HG03439 (cell line): ENCODE measurements at regions not wholly inside any gene's neighbourhood (a gene's known extent, or its start where the extent isn't known, plus 50 kb on each side); places are given as distances from the start of the nearest gene placed in this dataset.
"Not testable (repeated sequence)": the region's sequence is repeated elsewhere in the genome, so short reads cannot be mapped to it uniquely, and the experiment has no call there.

Source experiments
- ATAC-seq: cut with Tn5 transposase; IDR thresholded peaks from one replicate; pipeline ENCODE4 v1.9.1; 2021; ENCODE audit warnings: mild to moderate bottlenecking, moderate library complexity; ENCODE audit not compliant: unreplicated experiment

DNA sequence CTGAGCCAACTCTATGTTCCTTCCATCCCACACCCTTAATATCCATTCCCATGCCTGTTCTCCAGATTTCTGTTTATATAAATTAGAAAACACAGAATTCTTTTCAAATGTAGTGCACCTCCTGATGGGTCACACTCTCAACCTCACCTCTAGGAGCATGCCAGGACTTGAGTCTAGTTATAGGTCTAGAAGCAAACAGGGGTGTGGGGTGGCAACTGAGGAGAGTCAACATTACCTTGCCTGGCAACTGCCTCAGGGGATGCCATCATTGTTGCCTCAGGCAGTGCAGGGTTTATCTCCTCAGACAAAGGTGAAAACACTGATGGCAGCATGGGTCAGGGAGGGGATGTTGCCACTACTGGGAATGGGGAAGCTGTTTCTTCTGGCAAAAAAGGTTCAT, 181.0 kb upstream of the IPO5 start:
- not testable (repeated sequence) for ATAC-seq

DNA sequence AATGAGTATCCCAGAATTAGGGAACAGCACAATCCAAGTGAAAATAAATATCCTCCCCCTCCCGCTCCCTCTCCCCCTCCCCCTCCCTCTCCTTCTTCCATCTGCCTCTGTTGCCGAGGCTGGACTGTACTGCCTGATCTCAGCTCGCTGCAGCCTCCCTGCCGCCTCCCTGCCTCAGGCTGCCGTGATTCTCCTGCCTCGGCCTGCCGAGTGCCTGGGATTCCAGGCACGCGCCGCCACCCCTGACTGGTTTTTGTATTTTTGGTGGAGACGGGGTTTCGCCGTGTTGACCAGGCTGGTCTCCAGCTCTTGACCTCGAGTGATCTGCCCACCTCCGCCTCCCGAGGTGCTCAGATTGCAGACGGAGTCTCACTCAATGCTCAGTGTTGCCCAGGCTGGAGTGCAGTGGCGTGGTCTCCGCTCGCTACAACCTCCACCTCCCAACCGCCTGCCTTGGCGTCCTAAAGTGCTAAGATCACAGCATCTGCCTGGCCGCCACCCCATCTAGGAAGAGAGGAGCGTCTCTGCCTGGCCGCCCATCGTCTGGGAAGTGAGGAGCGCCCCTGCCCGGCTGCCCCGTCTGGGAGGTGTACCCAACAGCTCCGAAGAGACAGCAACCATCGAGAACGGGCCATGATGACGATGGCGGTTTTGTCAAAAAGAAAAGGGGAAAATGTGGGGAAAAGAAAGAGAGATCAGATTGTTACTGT, 178.9 kb upstream of the IPO5 start:
- ATAC-seq, result not testable (repeated sequence)

DNA sequence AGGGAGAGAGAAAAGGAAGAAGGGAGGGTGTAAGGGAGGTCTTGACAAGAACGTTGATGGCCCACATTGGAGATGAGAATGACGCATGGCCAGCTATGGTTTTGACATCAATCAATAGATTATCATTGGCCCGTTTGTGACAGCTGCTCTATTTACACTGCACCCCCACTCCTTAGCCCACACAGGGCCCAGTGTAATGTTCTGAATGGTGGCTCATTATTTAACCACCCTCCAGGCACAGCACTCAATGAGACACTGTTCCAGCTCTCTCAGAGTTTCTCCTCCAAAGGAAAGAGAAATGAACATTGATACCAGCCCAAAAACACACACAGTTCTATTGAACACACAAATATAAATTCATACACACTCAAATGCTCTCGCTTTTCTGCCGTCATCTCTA, 173.0 kb upstream of the IPO5 start:
- ATAC-seq, result no peak

DNA sequence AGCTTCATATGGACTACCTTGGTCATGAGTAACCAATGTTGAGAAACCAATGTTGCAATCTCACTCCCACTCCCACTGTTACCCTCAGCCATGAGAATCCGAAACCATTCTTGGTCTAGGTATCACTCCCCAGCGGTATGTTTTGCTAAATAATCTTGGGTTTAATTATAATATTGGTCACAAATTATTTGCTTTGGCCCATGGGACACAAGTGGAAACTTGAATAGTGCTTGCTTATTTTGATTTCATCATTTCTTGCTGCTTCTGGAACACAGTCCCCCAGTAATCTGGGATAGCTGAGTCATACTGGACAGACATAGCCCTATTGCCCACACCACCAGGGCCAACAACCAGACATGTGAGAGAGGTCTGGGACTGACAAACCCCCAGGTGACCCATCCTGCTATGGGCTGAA, 171.6 kb upstream of the IPO5 start:
- no peak for ATAC-seq

DNA sequence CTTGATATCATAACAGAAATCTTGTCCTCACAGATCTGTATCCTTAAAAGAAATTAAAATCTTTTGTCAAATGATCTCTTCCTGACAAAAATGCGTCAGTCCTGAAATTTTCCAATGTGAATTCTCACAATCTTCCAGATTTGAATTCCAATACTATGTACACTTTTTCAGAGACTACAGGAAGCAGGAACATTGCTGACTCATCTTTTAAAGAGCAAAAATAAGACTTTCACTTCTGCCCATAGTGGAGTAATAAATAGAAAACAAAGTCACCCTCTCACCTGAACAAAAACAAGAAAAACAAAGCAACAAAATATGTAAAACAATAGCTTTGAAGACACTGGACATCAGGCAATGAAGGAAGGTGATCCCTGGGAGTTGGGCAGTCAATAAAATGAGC, 167.0 kb upstream of the IPO5 start:
- ATAC-seq, result no peak

DNA sequence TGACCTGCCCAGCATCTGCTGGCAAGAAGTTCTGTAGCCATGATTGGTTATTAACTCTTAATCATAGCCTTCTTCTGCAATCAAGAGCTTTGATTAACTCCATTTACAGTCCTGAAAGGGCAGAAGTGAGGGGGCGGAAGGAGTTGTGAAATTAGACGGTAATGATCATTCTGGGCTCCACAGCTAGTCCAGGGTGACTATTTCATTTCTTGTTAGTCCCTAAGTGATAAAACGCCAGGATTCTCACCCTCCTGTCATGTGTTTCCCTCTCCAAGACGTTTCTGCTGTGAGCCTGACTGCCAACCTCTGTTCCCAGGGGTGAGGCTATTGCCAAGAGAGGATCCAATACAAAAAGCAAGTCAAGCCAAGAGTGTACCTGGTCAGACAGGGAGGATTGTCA, 155.9 kb upstream of the IPO5 start:
- ATAC-seq, result no peak

DNA sequence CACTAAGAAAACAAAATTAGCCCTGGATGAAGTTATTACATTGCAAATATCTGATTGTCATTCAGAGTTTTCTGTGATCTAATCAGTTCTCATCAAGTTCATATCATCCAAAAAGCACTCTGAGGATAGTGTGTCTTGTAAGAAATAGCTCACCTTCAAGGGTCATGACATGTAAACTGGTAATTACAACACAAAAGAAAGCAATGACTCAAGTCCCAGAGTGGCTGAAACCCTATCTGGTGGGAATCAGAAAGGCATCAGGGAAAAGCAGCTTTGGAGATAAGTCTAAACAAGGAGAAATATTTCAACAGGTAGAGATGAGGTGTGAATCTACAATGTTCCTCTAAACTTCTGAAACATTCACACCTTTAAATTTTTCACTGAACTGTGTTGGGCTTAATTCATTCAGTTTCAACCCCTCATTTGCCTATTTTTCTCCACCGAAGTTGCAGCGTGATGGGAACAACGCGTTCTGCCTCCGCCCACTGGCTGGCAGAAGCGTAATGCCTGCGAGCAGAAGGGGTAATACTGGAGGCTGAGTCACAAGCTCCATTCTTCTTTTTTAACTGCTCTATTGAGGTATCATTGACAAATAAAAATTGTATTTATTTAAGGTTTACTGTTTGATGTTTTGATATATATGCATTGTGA, 155.2 kb upstream of the IPO5 start:
- ATAC-seq, result no peak

DNA sequence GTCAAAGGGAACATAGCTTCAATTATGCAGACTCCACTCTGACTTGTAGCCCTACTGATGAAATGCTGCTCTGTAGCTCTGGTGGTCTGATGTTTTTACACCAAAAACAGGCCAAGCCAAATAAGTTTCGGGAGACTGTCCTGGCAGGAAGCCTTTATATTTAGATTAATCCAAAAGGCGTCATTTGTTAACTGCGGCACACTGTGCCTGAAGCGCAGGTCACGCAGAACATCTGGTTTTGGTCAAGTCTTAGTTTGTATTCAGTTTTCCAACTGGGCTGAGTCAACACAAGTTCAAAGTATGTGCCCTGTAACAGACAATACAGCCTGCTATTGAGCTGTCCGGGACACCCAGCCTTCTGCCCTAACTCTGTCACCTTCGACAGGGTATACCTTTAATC, 154.6 kb upstream of the IPO5 start:
- no peak for ATAC-seq

DNA sequence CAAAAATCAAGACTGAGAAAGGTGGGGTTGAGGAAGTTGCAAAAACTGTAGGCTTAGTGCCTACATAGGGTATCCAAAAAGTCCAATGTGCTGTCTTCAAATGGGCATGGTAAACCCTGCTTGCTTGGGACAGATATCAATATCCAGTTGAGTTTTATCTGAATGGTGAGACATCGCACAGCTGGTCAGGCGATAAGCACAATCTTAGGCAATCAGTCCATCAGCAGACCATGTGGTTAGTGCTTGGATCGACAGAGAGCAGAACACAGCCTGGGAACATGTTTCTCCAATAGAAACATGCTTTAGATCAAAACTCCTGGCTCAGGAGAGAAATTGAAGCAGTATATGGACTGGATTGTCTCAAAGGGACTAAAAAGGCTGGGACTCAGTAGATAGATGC, 151.3 kb upstream of the IPO5 start:
- no peak for ATAC-seq

DNA sequence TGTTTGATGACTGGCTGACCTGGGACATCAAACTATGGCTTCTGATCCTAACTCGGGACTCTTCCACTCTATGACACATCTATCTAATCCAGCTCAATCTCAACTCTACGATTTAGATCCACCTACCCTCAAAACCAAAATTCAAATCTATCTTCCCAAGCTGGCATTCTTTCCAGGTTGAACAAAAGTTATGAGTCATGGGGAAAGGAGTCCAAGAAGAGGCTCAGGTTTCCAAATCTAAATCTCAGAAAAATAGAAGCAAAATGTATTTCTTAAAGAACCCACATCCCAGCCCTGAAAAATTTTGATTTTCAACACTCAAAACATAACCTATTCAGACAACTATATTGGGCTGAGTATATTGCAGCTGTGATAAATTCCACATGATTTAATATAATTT, 143.9 kb upstream of the IPO5 start:
- ATAC-seq, result no peak

DNA sequence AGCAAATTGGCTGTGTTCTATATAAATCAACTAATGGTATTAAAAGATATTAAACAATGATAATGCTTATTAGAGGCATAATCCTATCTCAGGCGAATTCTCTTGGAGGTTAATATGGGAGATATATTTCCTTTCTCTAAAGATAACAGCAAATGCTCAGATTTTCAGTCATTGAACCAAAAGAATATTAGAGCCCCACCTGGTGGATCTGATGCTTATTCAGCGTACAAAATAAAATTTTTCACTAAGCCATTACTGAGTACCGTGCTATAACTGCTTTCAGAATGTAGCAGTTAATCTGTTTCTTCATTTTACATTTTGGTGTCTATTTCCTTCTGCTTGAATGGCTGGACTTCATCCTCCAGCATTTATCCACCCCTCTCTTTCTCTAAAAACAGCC, 143.3 kb upstream of the IPO5 start:
- no peak for ATAC-seq

DNA sequence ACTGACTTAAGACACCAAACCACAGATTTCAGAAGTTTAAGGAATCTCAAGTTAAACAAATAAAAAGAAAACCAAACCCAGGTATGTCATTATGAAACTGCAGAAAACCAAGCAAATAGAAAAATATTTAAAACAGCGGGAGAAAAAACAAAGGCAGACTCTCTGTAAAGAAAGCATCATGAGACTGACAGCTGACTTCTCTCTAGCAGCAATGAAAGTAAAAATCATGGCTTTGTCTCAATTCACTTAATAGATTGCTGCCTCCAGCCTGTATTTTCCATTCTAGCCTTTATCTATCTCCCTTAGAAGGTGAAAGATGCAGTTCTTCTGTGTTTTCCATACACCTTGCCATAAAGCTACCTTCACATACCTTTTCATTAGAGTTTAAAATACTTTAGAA, 131.1 kb upstream of the IPO5 start:
- ATAC-seq, result no peak

DNA sequence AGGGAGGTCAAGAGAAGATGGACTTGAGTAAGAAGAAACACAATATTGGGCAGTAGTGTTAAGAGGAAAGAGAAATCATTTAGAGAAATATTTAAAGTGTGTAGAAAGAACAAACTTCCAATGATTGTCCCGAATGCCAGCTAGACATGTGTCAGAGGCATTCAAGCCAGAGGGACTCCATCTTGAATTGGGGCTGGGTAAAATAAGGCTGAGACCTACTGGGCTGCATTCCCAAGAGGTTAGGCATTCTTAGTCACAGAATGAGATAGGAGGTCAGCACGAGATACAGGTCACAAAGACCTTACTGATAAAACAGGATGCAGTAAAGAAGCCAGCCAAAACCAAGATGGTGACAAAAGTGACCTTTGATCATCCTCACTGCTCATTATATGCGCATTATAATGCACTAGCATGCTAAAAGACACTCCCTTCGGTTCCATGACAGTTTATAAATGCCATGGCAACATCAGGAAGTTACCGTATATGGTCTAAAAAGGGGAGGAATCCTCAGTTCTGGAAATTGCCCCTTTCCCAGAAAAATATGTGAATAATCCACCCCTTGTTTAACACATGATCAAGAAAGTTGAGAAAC, 127.0 kb upstream of the IPO5 start:
- no peak for ATAC-seq

DNA sequence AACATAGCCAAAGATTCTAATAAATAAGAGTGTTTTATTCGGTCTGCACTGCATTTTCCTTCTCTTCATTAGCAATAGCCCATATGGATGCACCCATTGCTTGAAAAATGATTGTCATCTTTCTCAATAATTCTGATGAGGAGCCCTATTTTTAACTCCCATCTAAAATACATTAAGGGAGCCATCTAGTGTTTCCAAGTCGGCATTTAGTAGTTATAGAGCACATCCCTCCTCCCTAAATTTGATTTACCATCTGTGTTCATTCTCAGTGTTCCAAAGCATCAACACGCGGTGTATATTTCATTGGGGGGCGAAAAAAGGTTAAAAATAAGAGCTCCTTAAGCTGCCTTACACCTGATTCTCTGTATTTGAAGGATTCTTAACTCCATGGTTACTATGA, 119.2 kb upstream of the IPO5 start:
- ATAC-seq, result no peak

DNA sequence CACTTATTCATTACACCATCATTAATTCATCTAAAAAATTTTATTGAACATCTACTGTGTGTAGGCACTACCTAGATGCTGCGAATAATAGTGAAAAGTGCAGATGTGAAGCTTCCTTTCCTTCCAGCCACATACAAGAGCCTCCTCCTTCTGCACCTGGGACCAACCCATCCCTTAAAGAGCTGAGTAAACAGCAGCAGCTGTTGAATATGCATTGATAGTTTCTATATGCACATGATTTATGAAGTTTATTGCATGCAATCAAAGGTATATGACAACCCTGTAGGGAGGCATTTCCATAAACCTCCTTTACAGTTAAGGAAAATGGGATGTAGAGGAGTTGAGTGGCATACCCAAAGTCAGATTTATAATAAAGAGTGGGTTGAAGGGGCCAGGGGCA, 110.3 kb upstream of the IPO5 start:
- no peak for ATAC-seq

DNA sequence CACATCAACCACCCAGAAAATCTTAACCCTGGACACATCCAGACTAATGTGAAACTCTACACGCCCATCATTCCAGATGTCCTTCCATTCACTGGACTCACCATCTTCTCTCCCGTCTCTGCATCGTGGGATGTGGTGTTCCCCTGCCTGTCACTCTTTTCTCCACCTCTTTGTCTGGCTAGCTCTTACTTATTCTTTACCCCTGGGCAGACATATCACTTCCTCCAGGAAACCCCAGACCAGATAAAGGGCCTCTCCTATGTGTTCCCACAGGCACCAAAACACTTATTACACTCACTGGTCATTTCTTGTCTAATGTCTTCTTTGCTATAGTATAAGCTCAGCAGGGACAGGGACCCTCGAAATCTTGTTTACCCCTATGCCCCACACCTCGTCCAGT, 109.3 kb upstream of the IPO5 start:
- ATAC-seq, result no peak

DNA sequence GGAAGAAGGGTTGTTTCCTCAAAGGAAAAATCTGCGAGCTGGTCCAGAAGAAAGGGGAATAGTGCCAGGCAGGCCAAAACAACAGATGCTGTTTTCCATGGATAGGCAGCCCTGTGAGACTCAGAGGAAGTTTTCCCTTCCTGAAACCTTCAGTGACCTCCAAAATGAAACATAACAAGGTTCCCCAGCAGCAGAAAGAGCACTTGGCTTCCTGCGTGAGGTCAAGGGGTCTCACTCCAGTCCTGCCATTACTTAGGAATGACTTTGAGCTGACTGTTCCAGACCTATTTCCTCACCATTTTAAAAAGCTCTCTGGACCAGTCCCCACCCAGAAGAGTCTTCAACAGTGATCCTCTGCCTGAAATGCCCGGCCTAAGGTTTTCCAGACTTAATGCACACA, 104.6 kb upstream of the IPO5 start:
- ATAC-seq, result no peak

DNA sequence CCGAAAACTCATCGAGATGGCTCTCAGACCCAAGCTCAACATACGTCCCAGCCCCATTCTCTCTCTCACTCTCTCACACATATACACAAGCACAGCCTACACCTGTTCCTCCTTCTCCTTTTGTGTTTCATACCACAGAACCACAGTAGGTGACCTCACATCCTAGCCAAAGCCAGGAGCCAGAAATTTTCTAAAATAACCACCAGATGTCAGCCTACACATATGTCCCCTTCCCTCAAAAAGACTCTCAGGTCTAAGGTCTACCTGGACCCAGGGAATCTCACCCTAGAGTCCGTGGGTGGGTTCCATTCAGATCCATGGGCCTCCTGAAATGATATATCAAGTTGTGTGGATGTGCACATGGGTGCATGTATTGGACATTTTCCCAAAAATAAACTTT, 104.2 kb upstream of the IPO5 start:
- ATAC-seq, result no peak

DNA sequence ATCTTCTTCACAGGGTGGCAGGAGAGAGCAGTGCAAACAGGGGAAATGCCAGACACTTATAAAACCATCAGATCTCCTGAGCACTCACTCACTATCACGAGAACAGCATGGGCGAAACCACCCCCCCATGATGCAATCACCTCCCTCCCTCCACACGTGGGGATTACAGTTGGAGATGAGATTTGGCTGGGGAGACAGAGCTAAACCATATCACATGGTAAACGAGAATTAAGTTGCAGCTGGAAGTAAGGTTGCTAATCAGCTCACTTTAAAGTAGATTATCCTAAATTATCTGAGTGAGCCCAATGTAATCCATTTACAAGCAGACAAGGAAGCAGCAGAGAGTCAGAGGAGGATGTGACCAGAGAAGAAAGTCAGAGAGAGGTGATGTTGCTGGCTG, 102.2 kb upstream of the IPO5 start:
- ATAC-seq, result no peak

DNA sequence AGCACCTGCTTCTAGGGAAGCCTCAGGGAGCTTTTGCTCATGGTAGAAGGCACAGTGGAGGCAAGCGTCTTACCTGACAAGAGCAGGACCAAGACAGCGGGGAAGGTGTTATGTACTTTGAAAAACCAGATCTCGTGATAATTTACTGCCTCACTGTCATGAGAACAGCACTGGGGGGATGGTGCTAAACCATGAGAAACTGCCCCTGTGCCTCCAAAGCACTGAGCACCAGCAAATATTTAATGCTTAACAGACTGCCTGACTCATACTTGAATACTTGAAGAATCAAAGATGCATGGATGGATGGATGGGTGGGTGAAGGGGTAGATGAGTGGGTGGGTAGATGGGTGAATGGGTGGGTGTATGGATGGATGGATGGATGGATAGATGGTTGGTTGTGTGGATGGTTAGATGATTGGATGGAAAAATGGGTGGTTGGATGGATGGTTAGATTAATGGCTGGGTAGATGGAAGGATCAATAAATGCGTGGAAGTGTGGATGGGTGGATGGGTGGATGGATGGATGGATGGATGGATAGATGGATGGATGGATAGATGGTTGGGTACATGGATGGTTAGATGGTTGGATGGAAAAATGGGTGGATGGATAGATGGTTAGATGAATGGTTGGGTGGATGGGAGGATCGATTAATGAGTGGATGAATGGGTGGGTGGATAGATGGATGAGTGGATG, 101.1 kb upstream of the IPO5 start:
- ATAC-seq, result no peak

DNA sequence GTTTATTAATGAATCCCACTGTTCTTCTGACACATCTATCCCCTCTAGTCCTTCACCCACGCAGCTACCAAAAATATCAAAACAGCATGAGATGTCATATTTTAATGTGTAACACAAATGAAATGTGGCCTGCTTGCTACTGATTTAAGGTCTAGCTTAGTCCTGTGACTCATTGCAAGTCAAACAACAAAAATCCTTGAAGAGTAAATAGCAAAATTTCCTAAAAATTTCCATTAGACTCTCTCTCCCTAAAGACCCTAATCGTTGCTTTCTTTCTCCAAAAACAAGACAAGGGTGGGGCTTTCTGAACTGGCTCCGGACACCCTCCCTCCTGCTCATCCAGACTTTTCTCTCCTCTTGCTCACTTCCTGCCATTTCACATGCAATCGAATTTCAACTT, 99.9 kb upstream of the IPO5 start:
- ATAC-seq, result no peak
